Spinal cord (tissue), 9 donors: ENCODE measurements at regions not wholly inside any gene's neighbourhood (a gene's known extent, or its start where the extent isn't known, plus 50 kb on each side); places are given as distances from the start of the nearest gene placed in this dataset.
A peak's percentile ranks its signal among the peaks of the same experiment; 100 is the strongest.

Experiments
- DNase-seq, 6 donors: peaks; one replicate each; pipeline versions ENCODE4 v3.0.0 to v3.0.0-alpha.2; 2013 to 2015; ENCODE audit warnings: low spot score in 6 of 6, low read depth in 4 of 6
- H3K27ac ChIP-seq: one replicate; pipeline ENCODE4 v1.5.1; 2013; ENCODE audit warnings: low read depth, low read length, control low read depth
- H3K27me3 ChIP-seq: one replicate; pipeline ENCODE4 v1.6.1; 2013; ENCODE audit warnings: low read length; ENCODE audit not compliant: control insufficient read depth, insufficient read depth
- H3K36me3 ChIP-seq: one replicate; pipeline ENCODE4 v1.6.1; 2013; ENCODE audit warnings: low read length; ENCODE audit not compliant: control insufficient read depth, insufficient read depth
- H3K4me1 ChIP-seq: one replicate; pipeline ENCODE4 v1.6.1; 2013; ENCODE audit warnings: low read length; ENCODE audit not compliant: control insufficient read depth, insufficient read depth
- H3K4me3 ChIP-seq: one replicate; pipeline ENCODE4 v1.5.1; 2013; ENCODE audit warnings: low read depth, low read length, control low read depth
- H3K9me3 ChIP-seq: one replicate; pipeline ENCODE4 v1.6.1; 2013; ENCODE audit warnings: low read length; ENCODE audit not compliant: control insufficient read depth, insufficient read depth
- WGBS: methylation state at CpG from one replicate; pipeline ENCODE4 v1.1.5; 2013; ENCODE audit warnings: missing lambda C conversion rate; ENCODE audit not compliant: insufficient coverage; 5-methylcytosine and 5-hydroxymethylcytosine counted together
- donor health status: healthy.

DNA sequence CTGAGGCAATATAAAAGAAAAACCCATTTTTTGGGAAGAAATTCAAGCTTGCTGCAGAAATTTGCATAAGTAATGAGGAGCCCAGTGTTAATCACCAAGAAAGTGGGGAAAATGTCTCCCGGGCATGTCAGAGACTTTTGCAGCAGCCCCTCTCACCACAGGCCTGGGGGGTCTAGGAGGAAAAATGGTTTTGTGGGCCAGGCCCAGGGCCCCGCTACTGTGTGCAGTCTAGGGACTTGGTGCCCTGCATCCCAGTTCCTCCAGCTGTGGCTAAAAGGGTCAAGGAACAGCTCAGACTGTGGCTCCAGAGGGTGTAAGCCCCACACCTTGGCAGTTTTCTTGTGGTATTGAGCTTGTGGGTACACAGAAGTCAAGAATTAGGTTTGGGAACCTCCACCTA, 209.7 kb downstream of the HDGFL1 start:
- Histone ChIP-seq H3K27me3 (no peaks in the 10 kb centered on the region), H3K36me3 (no peaks in the 10 kb centered on the region), H3K9me3 (peaks cover 4% of the 10 kb centered on the region), H3K4me3 (no peak overlapping the region), H3K27ac (no peak overlapping the region), H3K4me1 (no peaks in the 10 kb centered on the region)
- 86% methylated on average over 2 of the region's 2 CpGs for WGBS
- DNase-seq: no peak

DNA sequence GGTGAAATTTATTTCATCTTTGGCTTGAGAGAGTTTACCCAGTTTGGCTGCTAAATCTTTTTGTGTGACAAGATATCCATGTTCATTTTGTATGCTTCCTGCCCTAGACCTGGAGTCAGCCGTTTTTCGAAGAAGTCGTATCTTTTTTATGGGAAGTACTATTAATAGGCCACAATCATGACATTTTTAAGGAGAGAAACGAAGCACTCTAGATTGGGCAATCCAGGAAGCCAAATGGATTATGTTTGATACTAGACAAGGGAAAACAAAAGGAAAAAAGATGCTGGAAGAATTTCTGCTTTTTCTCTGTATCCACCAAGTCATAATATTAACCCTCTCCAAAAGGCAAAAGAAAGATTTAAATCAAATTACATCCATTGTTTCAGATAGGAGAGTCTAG, 214.6 kb downstream of the HDGFL1 start:
- peaks cover 5% of the 10 kb centered on the region for H3K4me1 ChIP-seq
- H3K4me3 ChIP-seq: no peak overlapping the region
- H3K27ac ChIP-seq: peak overlapping the region; percentile 75
- H3K36me3 ChIP-seq: no peaks in the 10 kb centered on the region
- no peaks in the 10 kb centered on the region for H3K9me3 ChIP-seq
- H3K27me3 ChIP-seq: no peaks in the 10 kb centered on the region
- no peak for DNase-seq
- 0% methylated on average over 1 of the region's 4 CpGs for WGBS

- WGBS: 9% methylated on average over 6 of the region's 12 CpGs
- H3K36me3 ChIP-seq: no peaks in the 10 kb centered on the region
- no peaks in the 10 kb centered on the region for H3K9me3 ChIP-seq
- peaks cover 5% of the 10 kb centered on the region for H3K4me1 ChIP-seq
- peak; percentile 70 to 95 (median 78) for DNase-seq
- H3K27me3 ChIP-seq: no peaks in the 10 kb centered on the region
- peak overlapping the region; percentile 75 for H3K27ac ChIP-seq
- H3K4me3 ChIP-seq: peak overlapping the region; percentile 13
Observed at GRCh38 chr6:22784601-22785410, 215.4 kb downstream of the HDGFL1 start.

DNA sequence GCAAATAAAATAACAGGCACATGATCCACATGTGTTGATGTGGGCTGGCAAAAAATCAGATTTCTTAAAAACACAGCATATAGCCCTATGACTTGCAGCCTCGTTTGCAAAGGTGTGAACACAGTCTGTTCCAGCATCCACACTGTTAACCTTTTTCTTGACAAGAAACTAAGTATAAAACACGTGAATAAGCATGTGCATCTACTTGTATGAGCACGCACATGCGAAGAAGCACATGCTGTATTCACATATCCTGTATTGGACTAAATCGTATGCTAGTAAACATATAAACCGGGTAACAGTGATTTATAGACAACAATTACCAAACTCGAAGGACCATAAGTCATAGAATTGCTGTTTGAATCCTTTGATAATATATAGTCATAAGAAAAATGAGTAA, 218.7 kb downstream of the HDGFL1 start:
- 80% methylated on average over 1 of the region's 7 CpGs for WGBS
- Histone ChIP-seq H3K36me3 (no peaks in the 10 kb centered on the region), H3K4me3 (no peak overlapping the region), H3K9me3 (no peaks in the 10 kb centered on the region), H3K4me1 (peaks cover 5% of the 10 kb centered on the region), H3K27me3 (no peaks in the 10 kb centered on the region), H3K27ac (no peak overlapping the region)
- DNase-seq: no peak

DNA sequence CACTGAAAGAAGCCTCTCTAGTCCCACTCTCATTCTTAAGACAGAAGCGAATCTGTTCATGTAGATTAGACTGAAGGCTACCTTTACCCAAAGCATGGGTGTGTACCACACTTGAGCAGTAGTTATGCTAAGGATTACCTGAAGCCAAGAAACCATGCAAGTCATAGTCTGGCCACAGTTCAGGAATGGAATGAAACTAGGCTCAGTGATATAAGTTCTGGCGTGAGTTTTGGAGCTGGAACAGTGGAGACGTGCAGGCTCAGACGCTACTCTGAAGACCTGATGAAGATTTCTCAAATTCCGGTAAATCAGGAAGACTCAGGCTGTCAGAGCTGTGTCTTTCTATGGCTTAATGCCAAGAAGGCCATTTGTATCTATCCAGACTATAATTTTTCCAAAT, 219.9 kb downstream of the HDGFL1 start:
- H3K4me1 ChIP-seq: peaks cover 4% of the 10 kb centered on the region
- no peak overlapping the region for H3K27ac ChIP-seq
- H3K9me3 ChIP-seq: no peaks in the 10 kb centered on the region
- H3K4me3 ChIP-seq: no peak overlapping the region
- DNase-seq: no peak
- WGBS: 100% methylated on average over 1 of the region's 5 CpGs
- no peaks in the 10 kb centered on the region for H3K36me3 ChIP-seq
- no peaks in the 10 kb centered on the region for H3K27me3 ChIP-seq

DNA sequence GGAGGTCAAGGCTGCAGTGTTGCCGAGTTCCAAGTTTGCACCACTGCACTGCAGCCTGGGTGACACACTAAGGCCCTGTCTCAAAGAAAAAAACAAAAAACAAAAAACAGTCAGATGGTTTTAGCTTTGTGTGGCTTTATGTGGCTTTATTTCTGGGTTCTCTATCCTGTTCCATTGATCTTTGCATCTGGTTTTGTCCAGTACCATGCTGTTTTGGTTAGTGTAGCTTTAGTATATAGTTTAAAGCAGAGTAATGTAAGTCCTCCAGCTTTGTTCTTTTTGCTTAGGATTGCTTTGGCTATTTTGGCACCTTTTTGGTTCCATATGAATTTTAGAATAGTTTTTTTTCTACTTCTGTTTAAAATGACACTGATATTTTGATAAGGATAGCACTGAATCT, 225.5 kb downstream of the HDGFL1 start:
- DNase-seq: no peak
- no CpG with 5 or more reads among the region's 1 CpG for whole genome bisulfite sequencing

GRCh38 chr6:22800451-22800850, 231.1 kb downstream of the HDGFL1 start:
- H3K27me3 ChIP-seq: no peaks in the 10 kb centered on the region
- H3K4me1 ChIP-seq: no peaks in the 10 kb centered on the region
- no peaks in the 10 kb centered on the region for H3K36me3 ChIP-seq
- no peak overlapping the region for H3K27ac ChIP-seq
- H3K4me3 ChIP-seq: no peak overlapping the region
- peaks cover 2% of the 10 kb centered on the region for H3K9me3 ChIP-seq
- DNase-seq: no peak
- WGBS: 57% methylated on average over 1 of the region's 1 CpG

More for the DNA sequence above, 225.5 kb downstream of the HDGFL1 start:
- Histone ChIP-seq H3K27ac (no peak overlapping the region), H3K36me3 (no peaks in the 10 kb centered on the region), H3K9me3 (peaks cover 5% of the 10 kb centered on the region), H3K4me1 (no peaks in the 10 kb centered on the region), H3K27me3 (no peaks in the 10 kb centered on the region), H3K4me3 (no peak overlapping the region)

- no CpG with 5 or more reads among the region's 2 CpGs for WGBS
- Histone ChIP-seq H3K4me3 (no peak overlapping the region), H3K36me3 (no peaks in the 10 kb centered on the region), H3K4me1 (no peaks in the 10 kb centered on the region), H3K9me3 (no peaks in the 10 kb centered on the region), H3K27me3 (no peaks in the 10 kb centered on the region), H3K27ac (no peak overlapping the region)
- peak in 3 of 6 donors; percentile 51 to 74 (median 73) for DNase-seq
Observed at GRCh38 chr6:22801831-22802230, 232.5 kb downstream of the HDGFL1 start.

GRCh38 chr6:22804620-22805261, 235.4 kb downstream of the HDGFL1 start:
- no peaks in the 10 kb centered on the region for H3K4me1 ChIP-seq
- no peaks in the 10 kb centered on the region for H3K9me3 ChIP-seq
- H3K36me3 ChIP-seq: no peaks in the 10 kb centered on the region
- H3K27me3 ChIP-seq: no peaks in the 10 kb centered on the region
- H3K27ac ChIP-seq: no peak overlapping the region
- no CpG with 5 or more reads among the region's 6 CpGs for WGBS
- DNase-seq: no peak
- H3K4me3 ChIP-seq: no peak overlapping the region

GRCh38 chr6:22807261-22807660, 237.9 kb downstream of the HDGFL1 start:
- Histone ChIP-seq H3K4me1 (no peaks in the 10 kb centered on the region), H3K4me3 (no peak overlapping the region), H3K27me3 (no peaks in the 10 kb centered on the region), H3K9me3 (no peaks in the 10 kb centered on the region), H3K36me3 (no peaks in the 10 kb centered on the region), H3K27ac (no peak overlapping the region)
- DNase-seq: no peak
- WGBS: no CpG with 5 or more reads among the region's 1 CpG
